HG02973 (cell line): ENCODE measurements at regions not wholly inside any gene's neighbourhood (a gene's known extent, or its start where the extent isn't known, plus 50 kb on each side); places are given as distances from the start of the nearest gene placed in this dataset.
"Not testable (repeated sequence)": the region's sequence is repeated elsewhere in the genome, so short reads cannot be mapped to it uniquely, and the experiment has no call there.

ENCODE experiments used
- ATAC-seq: cut with Tn5 transposase; IDR thresholded peaks from one replicate; pipeline ENCODE4 v1.9.1; 2021; ENCODE audit warnings: moderate library complexity; ENCODE audit not compliant: unreplicated experiment

GRCh38 chr5:107011605-107012004 is 659.1 kb downstream of the EFNA5 start:
- ATAC-seq = no peak

DNA sequence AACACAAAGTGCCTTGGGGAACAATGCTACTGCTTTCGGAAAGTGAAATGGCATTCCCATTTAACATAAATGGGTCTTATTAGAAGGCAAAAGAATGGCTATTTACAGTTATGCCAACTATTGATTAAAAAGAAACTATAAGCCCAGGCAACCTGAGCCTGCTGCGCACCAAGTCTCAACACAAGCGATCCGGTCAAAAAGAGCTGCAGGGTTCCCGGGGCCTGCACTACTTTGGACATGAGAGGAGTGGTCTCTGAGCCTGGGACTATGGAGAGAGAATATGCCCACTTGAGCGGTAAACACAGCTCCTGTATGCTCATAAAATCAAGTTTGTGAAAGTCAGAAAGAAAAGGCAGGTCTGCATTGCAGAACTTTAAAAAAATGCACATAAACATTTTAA is 660.7 kb downstream of the EFNA5 start:
- ATAC-seq = no peak

GRCh38 chr5:107005653-107006052 is 665.1 kb downstream of the EFNA5 start:
- ATAC-seq = no peak

- no peak for ATAC-seq
These were observed 665.6 kb downstream of the EFNA5 start for GRCh38 chr5:107005161-107005560.

GRCh38 chr5:107002115-107002514 is 668.6 kb downstream of the EFNA5 start:
- ATAC-seq = no peak

DNA sequence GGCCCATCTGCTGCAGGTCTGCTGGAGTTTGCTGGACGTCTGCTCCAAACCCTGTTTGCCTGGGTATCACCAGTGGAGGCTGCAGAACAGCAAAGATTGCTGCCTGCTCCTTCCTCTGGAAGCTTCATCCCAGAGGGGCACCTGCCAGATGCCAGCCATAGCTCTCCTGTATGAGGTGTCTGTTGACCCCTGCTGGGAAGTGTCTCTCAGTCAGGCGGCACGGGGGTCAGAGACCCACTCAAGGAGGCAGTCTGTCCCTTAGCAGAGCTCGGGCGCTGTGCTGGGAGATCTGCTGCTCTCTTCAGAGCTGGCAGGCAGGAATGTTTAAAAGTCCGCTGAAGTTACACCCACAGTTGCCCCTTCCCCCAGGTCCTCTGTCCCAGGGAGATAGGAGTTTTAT is 671.2 kb downstream of the EFNA5 start:
- ATAC-seq = not testable (repeated sequence)

DNA sequence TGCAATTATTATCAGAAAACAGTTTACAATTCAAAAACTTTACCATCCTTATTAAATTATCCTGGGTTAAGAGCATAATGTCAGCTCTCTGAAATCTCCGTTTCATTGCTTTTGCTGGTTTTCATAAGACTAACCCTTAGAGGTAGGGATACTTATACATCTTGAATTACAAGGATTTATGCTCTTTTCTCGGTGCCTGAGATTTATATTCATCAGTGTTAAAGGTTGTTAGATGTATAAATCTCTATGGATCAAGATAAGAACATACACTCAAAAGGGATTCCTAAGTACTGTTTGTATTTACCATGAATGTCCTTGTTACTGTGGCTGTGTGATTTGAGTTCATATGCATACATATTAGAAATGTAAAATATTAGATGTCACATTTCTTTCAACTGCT is 684.7 kb downstream of the EFNA5 start:
- ATAC-seq = no peak

DNA sequence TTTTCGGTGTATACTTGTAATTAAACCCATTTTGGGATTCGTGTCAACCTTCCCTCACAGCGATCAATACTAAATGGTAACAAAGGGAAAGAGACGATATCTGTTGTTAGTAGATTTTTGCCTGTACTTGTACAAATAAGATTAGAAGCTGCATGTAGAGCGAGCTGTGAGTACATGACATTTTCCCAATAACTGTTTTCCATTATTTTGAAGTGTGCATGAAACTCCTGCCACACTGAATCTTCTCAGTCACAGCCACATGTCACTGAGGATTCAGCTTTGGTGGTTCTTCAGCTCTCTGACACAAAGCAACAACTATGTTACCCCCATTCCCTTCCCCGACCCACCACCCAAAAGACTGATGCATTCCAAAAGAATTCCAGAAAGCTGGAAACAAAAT is 685.6 kb downstream of the EFNA5 start:
- ATAC-seq = no peak

GRCh38 chr5:106979178-106979577 is 691.6 kb downstream of the EFNA5 start:
- ATAC-seq = not testable (repeated sequence)

DNA sequence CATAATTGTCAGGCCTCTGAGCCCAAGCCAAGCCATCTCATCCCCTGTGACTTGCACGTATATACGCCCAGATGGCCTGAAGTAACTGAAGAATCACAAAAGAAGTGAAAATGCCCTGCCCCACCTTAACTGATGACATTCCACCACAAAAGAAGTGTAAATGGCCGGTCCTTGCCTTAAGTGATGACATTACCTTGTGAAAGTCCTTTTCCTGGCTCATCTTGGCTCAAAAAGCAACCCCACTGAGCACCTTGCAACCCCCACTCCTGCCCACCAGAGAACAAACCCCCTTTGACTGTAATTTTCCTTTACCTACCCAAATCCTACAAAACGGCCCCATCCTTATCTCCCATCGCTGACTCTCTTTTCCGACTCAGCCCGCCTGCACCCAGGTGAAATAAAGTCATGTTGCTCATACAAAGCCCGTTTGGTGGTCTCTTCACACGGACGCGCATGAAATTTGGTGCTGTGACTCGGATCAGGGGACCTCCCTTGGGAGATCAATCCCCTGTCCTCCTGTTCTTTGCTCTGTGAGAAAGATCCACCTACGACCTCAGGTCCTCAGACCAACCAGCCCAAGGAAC is 692.1 kb downstream of the EFNA5 start:
- not testable (repeated sequence) for ATAC-seq

GRCh38 chr5:106976363-106976762 is 694.4 kb downstream of the EFNA5 start:
- no peak for ATAC-seq

DNA sequence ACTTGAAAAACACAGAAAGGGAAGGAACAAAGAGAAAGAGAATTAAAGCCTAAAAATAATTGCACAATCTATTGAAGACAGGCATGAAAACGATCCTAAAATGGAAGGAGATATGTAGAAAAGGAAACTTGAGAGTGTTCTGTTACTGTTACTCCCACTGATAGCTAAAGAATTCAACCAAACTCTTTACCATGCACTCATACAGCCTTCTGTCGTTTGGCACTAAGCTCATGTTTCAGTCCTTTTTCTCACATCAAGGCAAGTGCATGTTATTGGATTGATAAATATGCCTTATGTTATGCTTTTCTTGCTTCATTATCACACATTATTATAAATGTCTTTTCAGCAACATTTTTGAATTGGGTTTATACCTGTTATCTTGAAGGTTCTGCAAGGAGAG is 696.5 kb downstream of the EFNA5 start:
- no peak for ATAC-seq

DNA sequence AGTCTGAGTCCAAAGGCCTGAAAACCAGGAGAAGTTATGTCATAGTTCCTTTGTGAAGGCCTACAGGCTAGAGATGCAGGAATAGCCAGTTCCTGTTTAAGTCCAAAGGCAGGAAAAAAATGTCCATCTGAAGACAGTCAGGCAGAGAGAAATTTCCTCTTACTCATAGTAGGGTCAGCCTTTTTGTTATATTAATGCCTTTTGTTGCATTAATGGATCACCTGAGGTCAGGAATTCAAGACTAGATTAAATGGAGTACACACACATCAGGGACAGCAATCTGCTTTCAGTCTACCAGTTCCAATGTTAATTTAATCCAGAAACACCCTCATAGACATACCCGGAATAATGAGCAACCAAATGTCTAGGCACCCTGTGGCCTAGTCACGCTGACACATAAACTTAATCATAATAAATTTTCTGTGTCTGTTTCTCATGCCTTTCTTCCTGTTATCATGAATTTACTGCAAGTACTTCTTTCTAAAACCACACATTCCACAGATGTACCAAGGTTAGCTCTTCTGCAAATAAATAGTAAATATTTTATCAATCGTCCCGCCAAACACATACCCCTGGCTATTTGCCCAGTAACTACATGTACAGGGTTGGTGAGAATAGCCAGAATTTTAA is 703.9 kb downstream of the EFNA5 start:
- no peak for ATAC-seq

DNA sequence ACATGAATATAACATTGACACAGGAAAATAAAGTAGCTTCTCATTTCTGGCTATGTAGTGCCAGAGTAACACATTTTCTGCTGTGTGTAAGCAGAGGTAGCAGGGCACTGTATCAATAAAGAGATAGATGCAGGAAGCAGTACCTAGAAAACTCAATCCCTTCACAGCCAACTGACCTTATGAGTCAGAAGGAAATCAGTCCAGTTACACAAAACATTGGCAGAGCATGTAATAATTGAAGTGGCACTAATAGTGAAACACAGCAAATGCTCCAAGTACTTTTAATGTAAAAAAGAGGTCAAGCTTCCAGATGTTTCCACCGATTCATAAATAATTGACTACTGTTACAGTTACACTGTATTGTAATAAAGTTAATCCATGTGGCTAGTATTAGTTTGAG is 706.6 kb downstream of the EFNA5 start:
- no peak for ATAC-seq

- ATAC-seq = no peak
These were observed 707.1 kb downstream of the EFNA5 start for GRCh38 chr5:106963630-106964029.

- ATAC-seq = no peak
These were observed 708.1 kb downstream of the EFNA5 start for GRCh38 chr5:106962464-106963230.

GRCh38 chr5:106959387-106959786 is 711.4 kb downstream of the EFNA5 start:
- no peak for ATAC-seq

- no peak for ATAC-seq
These were observed 713.4 kb downstream of the EFNA5 start for GRCh38 chr5:106957336-106957735.

GRCh38 chr5:106956886-106957285 is 713.9 kb downstream of the EFNA5 start:
- ATAC-seq = no peak

DNA sequence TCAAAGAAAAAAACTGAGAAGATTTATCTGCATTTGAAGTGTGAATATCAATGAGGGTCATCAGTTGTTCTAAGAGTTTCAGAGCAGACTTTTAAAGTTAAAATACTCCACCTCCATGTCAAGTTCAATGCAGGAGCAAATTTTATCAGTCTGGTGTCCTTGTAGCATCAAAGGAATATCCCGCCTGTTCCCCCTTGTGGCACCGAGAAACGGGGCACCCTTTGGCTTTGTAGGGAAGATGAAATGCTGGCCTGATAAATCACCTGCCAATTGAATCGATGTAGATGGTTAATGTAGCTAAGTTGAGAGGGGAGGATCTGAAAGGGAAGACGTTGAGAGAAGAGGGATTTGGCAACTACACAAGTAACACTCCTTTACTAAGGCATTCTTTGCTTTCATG is 714.5 kb downstream of the EFNA5 start:
- ATAC-seq = no peak

GRCh38 chr5:106940986-106941385 is 729.8 kb downstream of the EFNA5 start:
- no peak for ATAC-seq

DNA sequence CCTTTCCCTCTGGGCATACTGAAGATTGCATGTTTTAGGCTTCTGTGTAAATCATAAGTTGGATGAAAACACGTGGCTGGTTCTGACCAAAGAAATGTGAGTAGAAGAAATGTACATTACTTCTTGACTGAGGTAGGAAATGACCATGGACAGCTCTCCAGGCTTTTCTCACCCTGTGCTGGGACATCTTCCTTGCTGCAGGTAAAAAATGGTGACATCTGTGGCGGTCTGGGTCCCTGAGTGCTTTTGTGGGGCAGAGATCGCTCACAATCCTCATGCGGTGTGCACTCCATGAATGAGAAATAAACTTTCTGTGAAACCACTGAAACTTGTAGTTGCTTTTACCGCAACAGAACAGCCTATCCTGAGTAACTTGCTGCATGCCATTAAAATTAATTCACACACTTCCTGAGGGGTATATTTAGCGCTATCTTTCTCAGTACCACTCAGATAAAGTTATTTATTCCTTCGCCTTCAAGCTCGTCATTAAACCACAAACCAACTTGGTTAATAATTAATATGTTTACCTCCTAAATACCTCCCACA is 730.4 kb downstream of the EFNA5 start:
- no peak for ATAC-seq
